ENCODE measurements at regions not wholly inside any gene's neighbourhood (a gene's known extent, or its start where the extent isn't known, plus 50 kb on each side); places are given as distances from the start of the nearest gene placed in this dataset.

DNA sequence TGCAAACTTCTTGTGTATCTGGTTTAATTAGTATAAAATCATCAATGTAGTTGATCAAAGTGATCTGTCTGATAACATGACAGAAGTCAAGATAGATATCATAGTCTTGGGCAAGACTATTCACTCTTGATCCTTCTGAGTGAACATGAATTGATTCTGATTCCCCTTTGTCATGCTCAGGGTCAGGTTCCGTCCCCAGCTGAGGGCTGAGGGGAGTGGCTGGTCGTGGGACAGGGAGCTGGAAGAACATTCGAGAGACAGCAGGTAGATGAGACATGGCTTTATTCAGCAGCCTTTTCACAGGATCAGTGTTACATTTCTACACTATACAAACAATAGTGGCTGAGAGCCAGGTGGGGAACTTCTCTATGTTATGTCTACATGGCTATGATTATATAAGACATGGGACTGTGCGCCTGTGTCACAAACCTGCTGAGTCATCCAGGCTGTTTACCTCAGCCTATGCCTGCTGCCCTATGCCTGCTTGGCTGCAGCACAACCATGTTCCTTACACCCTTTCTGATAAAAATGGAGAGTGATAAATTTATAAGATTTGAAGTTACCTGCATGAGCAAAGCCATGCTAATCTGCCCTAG lies 586.9 kb upstream of the NR3C2 start:
- no peak for DNase-seq

DNA sequence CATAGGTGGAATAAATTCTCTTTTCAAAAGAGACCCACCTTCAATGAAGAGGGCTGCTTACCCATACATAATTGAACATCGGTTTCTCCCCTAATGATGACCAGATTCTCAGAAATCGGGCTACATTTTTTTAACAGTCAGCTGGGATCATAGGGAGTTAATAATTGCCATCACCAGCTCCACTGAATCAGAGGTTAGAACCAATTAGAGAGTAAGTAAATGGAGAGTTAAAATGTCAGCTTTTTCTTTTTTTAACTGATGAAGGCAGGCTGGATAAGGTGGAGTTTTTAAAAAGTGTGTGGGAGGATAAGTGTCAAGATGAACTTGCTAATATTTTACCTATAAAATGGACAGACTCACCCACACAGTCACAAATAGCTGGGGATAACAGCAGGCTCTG lies 584.5 kb upstream of the NR3C2 start:
- DNase-seq: no peak

DNA sequence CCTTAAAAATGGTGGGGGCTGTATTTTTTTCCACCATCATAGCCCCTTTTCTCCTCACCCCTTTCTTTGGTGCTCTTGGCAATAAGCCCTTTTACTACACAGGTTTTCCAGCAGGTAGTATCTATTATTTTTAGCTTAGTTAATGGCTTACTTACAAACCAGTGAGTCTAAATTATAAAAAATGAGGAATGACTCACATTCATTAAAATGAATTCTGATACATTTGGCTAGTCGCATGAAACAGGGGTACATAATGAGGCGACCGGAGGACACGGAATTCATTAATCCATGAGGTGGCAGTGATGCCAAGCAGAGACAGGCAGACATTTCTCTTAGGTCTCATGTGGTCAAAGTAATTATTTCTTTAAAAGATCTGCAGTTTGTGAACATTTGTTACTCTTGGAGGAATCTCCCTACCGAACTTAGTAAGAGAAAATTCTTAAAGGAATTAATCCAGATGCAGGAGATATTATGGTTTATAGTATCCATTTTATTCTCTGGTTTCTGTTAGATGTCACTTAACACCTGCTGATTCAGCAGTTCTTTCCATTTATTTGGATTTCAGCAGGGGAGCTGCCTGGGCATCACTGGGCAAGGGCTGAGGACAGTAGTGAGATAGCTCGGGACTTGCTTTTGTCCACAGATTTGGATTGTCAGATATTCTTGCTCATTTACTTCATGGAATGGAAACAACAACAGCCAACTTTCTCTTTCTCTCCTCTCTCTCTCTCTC lies 575.0 kb upstream of the NR3C2 start:
- no peak for DNase-seq

DNA sequence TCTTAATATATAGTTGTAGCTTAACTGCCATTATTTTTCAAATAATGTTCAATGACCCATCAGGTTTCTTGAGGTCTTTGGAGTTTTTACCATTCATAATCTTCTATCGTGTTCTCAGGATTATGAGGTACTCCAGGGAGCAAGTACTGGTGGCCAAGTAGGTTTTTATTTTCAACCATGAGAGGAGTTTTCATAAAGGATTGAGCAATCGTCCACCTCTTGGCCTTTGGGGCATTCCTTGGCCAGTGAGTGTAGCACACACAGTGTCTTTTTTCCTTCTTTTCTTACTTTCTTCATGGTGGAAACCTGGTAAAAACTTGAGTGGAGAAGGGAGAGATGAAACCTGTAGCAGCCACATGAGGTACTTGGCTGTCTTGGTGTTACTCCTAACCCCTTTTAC lies 567.0 kb upstream of the NR3C2 start:
- DNase-seq: no peak

DNA sequence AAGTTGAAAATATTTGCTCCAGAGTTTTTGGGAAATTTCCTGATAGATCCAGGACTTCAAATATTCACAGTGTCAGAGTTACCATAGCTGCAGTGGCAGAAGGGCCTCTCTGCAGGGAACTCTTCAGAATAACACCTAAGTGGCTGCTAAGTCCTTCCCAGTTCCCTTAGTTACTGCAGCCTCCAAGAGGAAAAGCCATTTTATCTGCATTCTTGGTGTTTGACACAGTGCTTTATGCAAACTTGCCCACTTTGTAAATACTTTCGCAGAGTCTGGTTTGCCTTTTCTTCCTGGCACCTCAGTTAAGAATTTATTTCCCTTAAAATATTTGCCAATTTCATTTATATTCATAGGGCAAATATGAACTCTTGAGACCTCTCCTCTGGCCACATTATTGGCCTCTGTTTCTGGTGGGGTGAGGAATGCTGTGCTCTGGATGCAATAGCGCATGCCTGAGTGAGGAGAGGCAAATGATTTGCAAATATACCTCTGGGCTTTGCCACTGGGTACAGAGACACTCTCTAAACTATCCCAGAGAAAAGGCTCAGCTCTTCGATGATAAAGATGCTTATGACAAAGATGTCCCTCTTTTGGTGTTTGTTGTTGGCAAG lies 566.3 kb upstream of the NR3C2 start:
- DNase-seq: no peak

DNA sequence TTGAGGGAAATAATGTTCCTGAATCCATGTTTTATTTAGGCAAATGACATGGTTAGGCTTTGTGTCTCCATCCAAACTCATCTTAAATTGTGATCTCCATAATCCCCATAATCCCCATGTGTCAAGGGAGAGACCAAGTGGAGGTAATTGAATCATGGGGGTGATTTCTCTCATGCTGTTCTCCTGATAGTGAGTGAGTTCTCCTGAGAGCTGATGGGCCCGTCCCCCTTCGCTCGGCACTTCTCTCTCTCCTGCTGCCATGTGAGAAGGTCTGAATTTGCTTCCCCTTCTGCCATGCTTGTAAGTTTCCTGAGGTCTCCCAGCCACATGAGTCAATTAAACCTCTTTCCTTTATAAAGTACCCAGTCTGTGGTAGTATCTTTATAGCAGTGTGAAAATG lies 563.0 kb upstream of the NR3C2 start:
- DNase-seq: no peak

DNA sequence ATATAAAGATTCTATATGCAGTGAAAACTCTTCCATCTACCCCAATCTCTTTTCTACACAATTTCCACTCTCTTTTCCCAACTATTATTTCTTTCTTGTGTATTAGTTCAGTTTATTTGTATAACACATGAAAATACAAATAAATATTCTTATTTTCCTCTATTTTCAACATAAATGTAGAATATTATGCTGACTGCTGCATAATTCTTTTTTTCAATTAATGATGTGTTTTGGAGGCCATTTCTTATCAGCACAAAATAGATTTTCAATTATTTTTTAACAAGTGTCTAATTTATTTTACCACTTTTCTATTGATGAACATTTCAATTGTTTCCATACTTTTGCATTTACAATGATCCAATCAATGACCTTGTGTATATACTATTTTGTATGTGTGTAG lies 557.7 kb upstream of the NR3C2 start:
- DNase-seq: no peak

DNA sequence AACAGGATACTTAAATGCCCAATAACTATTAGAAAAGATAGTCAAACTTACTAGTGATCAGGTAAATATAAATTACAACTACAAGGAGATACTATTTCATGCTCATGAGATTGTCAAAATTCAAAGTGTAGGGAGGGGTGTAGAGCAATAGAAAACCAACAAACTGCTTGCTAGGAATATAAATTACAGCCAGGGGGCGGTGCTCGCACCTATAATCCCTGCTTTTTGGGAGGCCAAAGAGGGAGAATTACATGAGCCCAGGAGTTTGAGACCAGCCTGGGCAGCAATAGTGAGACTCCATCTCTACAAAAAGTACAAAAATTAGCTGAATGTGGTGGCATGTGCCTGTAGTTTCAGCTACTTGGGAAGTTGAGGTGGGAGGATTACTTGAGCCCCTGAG lies 556.5 kb upstream of the NR3C2 start:
- DNase-seq: no peak

DNA sequence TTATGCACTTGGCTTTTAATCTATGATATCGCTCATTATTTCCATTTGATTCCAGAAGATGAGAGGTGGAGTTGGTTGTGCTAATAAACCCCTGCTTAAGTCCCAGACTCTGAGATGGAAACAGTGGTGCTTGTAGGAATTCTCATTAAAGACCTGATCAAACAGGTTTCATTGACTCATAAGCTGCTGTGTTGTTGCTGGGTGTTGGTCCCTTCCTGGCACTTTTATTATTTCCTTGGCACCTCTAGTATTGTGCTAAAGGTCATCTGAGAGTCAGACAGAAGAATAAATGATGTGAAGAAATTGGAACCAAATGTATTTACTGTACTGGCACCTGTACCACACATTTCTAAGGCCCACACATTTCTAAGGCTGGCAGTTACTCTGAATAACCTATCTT lies 544.7 kb upstream of the NR3C2 start:
- DNase-seq: no peak

DNA sequence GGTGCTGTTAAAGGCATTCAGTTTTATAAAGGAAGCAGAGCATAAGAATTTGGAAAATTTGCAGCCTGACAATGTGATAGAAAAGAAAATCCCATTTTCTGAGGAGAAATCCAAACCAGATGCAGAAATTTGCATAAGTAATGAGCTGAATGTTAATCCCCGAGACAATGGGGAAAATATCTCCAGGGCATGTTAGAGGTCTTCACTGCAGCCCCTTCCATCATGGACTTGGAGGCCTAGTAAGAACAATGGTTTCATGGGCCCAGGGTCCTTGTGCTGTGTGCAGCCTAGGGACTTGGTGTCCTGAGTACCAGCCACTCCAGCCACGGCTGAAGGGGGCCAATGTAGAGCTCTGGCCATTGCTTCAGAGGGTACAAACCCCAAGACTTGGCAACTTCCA lies 542.7 kb upstream of the NR3C2 start:
- DNase-seq: no peak

DNA sequence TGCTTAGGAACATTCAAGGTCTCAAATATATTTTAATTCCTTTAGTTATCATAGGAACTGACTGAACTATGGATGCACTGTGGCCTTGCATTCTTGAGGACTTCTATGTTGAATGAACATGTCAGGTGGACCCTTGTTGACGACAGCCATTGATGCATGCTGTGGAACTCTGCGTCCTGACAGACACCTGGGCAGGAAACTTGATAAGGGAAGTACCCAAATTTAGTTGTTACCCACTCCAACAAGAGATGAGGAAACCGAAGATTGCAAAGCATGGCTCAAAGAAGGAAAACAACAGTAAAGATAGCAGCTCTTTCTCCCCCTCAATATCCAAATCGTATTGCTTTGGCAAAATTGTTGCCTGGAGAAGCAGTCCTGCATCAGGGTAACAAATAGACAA lies 540.0 kb upstream of the NR3C2 start:
- DNase-seq: no peak

DNA sequence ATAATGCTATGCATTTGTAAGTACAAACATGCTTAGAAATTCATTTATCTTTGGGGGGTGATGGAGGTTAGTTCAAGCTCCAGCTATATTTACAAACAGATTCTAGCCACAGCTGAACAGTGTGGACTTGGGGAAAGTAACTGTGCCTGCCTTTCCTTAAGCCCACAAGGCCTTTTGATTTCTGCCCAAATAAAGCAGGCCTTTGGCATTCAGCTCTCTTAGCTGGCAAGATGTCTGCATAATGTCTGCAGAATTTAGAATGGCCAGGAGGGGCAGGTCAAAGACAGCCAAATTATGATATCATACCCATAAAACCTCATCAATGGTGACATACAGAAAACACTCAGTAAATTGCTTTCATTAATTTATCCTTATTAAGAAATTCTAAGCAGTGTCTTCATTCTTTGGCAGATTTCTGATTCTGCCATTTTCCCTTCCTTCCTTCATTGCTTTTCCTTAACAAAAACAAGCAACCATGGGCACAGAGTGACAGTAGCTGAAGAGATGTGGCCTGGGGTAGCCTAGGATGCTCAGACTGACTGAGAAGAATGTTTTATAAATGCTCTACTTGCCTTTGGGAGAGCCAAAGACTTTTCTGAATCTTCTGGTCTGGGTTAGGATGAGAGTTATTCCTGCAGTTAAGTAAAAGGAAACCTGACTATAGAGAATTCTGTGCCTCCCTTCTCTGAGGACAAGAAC lies 538.7 kb upstream of the NR3C2 start:
- no peak for DNase-seq

DNA sequence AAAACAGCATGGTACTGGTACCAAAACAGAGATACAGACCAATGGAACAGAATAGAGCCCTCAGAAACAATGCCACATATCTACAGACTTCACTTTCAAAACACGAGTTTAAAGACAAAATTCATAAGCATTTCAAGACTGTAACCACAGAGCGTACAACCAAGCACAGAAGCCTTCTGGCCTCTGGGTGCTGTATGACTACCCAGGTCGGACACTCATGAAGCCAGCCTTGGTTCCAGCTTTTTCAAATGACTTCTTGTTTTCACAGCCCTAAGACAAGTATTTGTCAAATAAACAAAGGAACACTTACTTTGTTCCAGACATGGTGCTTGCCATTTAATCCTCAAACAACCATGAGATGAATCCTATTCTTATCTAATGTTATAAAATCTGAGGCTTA lies 536.1 kb upstream of the NR3C2 start:
- no peak for DNase-seq

DNA sequence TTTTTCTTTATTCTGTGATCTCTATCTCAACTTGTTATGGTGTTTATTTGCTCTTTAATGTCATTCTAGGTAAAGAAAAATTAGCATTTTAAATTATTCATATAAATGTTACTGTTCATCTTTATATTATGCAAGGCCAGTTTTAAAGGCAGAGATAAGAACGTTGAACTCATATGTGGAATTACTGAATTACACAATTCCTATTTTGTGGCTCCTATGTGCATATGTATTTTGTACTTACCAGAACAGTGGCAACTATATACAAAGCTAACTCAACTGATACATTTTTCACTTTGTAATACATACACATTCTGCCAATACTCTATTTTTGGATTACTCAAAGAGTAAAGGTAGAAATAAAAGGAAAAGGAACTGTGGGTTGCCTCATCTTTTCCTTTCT lies 533.2 kb upstream of the NR3C2 start:
- no peak for DNase-seq

DNA sequence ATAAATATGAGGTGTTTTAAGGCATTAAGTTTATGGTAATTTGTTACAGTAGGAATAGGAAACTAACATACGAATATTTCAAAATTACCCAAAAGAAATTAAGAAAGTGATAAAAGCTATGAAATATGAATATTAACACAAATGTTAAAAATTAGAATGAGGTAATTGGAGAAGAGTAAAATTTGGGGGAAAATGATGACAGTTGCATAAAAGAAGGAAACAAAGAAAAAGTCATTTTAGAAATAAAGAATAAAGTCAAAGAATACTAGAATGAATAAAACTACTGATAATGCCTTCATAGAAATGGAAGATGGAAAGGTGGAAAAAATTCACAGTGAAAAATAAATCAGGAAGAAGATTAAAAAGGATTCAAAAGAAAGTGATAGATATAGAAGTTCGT lies 522.9 kb upstream of the NR3C2 start:
- no peak for DNase-seq

DNA sequence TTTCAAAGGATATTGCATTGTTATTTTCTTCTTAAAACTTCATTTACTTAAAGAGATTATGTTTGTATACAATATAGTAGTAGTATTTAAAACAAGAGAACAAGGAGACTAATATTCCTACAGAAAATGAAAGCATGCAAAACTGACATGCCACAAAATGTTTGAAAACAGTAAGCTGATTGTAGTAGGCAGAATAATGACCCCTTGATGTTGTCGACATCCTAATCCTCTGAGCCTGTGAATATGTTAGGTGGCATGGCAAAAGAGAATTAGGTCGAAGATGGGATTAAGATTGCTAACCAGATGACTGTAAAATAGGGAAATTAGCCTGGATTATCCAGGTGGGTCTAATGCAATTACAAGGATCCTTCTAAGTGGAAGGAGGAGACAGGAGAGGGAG lies 522.2 kb upstream of the NR3C2 start:
- DNase-seq: no peak

DNA sequence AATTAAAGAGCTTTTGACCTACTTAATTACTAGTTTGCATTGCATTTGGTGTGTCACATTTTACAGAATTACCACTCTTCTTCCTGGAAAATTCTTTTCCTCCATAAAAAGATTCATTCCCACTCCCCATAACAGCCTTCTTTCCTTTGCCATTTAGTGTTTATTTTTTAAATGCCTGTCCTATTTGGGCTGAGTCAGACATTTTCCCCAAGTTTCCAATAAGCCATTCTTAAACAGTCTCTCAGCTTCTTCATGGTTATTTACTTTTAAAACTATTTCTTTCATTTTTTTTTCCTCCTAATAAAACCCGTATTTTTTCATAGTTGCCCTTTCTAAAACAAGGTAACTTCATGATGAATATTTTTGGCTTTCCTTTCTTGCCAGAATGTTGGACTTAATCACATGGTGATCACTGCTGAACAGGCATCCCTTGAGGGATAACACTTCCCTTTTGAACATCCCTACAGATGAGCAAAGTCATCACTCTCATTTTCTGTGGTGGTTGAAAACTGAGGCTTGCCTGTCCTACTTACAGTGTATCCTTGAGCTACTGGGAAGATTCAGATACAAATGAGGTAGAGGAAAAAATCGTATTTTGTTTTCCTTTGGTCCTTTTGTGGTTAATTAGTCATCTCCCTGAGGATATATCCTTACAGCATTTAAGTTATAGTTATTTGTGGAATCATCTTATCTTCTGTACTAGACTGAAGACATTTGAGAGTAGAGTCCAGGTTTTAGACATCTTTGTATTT lies 520.5 kb upstream of the NR3C2 start:
- no peak for DNase-seq

DNA sequence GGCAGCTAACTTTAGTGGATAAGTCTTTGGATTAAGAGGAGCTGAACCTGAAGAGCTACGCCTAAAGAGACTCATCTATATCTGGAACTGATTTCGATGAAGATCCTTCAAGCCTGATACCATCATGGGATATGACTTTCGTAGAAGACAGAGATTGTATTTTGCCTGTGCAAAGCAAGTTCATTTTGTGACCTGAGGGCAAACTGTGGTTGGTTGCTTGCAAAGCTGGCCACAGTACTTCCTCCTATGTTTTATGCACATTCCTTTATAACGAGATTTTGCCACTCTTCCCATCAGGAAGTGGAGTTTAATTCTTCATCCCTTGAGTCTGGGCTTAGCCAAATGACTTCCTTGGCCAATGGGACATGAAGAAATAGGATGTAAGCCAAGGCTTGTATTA lies 519.3 kb upstream of the NR3C2 start:
- no peak for DNase-seq

DNA sequence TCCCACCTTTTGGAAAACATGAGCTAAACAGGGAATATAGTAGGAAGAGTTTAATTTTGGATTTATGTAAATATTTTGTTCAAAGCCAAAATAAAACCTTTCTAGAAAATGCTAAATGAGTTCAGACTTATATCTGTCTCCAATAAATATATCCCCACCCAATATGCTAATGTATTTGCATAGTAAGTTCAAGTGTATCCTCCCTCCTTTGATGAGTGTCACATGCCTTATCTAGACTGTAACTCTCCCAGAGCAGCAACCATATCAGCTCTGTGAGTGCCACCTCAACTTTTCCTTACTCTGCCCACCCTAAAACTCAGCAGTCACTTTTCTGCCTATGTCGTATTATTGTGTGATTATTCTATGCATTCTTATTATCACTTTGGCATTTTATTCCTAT lies 516.1 kb upstream of the NR3C2 start:
- DNase-seq: no peak

DNA sequence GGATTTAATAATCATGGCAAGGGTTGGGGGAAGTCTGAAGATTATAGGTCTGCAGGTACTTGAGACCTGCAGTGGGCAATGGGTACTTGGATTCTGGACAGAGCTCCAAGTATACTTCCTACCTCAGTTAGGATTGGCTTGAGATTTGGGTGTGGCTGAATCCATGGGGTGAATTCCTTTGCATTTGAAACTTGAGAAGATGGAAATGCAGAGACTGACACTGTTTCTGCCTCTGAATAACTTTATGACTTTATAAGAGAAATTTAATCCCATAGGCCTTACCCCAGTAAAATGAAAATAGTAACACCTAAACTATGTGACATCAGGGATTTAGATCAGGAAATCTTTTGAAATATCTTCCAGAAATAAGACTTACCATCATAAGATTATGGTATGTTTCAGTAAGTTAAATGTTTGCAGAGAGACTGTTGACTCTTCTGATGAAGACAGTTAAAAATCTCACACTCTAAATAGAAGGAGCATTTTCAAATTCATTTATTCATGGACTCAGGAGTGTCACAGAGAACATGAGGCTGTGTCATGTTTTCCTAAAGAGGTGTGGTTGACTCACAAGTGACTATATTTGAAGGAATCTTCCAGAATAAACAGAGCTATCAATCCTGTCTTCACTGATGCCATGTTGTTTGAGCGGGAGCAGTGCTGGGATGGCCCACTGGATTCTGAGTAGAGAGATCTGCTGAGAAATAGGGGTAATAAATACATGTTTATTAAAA lies 513.5 kb upstream of the NR3C2 start:
- DNase-seq: no peak

DNA sequence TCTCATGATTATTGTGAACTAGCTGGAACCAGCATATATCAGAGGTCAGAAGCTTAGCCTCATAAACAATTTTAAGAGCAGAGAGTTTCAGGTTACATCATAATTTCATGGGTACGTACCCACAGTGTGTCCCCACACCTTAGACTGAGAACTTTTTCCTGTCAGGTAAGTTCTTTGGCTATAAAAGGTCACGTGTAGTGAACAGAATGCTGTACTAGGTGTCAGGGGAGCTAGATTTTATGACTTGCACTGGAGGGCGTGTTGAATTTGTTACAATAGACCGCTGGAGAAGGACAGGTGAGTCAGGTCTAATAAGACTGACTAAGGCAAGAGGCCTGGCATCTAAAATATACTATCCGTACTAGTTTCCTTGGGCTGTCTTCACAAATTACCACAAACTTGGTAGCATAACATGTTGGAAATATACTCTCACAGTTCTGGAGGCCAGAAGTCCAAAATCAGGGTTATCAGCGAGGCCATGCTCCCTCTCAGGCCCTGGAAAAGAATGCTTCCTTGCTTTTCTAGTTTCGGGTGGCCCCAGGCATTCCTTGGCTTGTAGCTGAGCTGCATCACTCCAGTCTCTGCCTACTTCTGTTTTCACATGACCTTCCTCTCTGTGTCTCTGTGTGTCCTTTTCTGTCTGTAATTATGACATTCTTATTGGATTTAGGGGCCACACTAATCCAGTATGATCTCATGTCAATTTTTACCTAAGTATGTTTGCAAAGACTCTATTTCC lies 512.0 kb upstream of the NR3C2 start:
- no peak for DNase-seq

DNA sequence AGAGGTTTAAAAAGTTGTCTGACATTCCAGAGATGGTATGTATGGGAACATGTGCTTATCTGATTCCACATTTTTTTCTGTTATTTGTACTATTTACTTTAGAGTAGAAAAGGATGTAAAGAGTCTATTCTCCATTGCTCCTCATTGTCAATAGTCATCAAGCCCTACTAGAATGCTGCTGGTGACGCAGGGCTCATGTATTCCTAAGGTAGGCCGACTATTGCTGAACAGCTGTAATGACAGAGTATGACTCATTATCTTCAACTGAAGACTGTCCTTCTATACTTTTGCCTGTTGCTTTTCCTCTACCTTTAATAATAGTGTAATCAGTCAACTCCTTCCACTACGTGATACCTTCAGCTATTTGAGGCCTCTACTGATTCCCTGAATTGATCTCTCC lies 509.1 kb upstream of the NR3C2 start:
- DNase-seq: no peak

Measured in MV-4-11 (cell line).